GM12874 (cell line): ENCODE measurements at regions not wholly inside any gene's neighbourhood (a gene's known extent, or its start where the extent isn't known, plus 50 kb on each side); places are given as distances from the start of the nearest gene placed in this dataset.

ENCODE experiments used
- TF ChIP-seq, protein P1 (sequence below): IDR thresholded peaks from 2 replicates; pipeline ENCODE4 v1.5.1; 2011; ENCODE audit warnings: low read depth, mild to moderate bottlenecking, control low read depth, low read length, moderate library complexity; ENCODE audit not compliant: insufficient read depth

DNA sequence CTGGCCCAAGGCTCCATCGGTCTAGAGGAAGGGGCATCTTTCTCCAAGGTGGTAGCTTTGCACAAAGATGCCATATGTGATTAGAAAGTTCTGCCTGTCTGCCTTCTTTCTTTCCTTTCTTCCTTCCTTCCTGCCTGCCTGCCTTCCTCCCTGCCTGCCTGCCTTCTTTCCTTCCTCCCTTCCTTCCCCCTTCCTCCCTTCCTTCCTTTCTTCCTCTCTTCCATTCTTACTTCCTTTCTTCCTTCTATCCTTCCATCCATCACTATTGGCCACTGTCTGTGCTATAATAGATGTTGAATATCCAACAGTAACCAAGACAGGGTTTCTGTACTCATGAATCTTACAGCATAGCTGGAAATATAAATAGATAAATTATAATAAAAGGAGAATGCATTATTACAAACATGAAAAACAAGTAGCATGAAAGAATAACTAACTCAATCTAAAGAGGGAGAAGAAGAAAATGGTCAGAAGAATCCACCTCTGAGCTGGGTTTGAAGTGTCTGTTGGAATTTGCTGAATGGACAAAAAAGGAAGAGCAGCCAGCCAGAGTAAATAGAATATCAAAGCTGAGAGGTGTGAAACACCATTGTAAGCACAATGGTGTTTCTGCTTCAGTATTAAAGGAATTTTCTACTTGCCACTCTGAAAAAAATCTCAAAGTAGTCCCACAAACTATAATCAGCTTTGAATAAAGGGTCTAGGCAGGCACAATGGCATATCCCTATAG, 250.6 kb upstream of the NR5A2 start:
- TF ChIP-seq, protein P1, sequence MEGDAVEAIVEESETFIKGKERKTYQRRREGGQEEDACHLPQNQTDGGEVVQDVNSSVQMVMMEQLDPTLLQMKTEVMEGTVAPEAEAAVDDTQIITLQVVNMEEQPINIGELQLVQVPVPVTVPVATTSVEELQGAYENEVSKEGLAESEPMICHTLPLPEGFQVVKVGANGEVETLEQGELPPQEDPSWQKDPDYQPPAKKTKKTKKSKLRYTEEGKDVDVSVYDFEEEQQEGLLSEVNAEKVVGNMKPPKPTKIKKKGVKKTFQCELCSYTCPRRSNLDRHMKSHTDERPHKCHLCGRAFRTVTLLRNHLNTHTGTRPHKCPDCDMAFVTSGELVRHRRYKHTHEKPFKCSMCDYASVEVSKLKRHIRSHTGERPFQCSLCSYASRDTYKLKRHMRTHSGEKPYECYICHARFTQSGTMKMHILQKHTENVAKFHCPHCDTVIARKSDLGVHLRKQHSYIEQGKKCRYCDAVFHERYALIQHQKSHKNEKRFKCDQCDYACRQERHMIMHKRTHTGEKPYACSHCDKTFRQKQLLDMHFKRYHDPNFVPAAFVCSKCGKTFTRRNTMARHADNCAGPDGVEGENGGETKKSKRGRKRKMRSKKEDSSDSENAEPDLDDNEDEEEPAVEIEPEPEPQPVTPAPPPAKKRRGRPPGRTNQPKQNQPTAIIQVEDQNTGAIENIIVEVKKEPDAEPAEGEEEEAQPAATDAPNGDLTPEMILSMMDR = no peak

DNA sequence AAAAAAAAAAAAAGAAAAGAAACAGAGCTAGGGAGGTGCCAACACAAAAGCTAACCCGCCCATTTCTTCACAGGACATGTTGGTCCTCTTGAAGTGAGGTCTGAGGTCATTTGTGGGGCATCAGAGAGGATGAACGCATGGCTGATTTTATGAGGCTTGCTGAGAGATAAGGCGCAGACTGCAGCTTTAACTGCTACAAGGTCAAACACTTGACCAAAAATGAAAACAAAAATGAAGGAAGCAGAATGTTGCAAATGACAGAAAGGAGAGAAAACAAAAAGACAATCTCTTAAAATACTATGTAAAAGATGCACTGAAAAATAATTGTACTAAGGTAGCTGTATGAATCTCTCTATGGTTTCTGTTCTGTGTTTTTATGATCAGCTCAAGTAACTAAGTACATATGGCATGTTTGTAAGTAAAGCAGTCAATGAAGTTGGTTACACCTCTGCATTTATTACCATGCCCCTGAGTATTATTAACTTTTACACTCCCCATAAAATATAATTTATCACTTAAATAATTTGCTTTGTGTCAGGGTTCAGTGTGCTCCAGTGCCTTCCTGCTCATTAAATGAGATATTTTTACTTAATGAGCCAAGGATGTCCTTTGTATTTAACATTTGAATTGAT, 249.1 kb upstream of the NR5A2 start:
- TF ChIP-seq, protein P1 = no peak

DNA sequence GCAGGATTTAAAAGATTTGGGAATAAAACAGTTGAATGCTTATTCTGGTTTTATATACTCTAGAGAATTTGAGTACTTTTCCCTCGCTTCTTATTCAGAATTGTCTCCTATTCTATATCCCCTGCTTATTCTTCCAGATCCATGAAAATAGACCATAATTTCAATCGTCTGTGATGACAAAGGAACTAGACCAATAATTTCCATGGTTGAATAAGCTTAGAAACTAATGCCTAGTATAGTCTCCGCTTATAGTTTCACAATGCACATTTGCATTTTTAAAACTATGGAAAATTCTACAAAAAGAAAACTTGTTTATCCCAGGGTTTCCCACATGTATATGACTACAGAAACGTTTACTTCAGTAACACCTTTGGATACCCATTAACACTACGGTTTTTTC, 247.4 kb upstream of the NR5A2 start:
- TF ChIP-seq, protein P1 = no peak

DNA sequence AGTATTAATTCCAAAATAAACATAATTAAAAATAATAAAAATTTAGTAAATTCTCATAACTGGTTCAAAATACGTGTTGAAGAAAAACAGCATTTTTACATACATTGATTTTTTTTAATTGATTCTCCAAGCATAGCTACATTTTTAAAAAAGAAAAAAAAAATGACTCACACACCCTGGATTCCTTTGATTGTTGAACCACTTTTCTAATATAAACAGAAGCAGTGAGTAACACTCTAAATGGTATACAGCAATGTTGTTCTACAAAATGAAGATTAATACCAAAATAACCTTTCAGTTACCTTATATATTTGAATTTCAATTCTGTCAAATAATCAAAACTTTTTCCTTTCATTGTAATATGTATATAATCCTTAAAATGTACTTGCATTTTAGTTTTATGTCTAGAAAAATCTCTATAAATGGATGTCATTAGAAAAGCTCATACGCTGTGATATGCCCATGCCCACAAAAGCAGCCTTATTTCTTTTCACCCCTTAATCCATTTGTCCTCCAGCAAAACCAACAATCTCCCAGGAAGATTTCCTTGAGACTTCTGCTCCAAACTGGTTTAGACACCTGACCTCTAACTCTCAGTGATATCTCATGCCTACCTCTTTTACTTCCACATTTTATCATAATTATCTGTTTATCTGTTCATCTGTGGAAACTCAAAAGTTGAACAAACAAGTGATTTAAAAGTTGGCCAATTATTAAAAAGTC, 246.4 kb upstream of the NR5A2 start:
- TF ChIP-seq, protein P1 = no peak

- TF ChIP-seq, protein P1 = no peak
Measured at GRCh38 chr1:199784138-199784895, 243.2 kb upstream of the NR5A2 start.

DNA sequence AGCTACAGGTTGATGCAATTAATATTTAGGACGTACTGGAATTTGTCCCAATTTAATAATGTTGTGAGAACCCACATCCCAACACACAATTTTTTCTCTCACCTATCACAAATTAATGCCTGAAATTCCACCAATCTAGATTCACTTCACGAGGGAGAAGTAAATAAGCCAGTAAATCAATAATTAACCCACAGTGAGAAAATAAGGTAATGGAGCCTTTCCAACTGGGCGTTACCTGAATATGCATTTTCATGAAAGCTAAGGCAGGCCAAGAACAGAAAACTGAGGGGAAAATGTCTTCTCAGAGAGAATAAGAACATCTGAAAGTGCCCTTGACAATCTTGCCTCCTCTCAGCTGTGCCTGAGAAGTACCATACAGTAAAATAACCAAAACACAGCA, 240.8 kb upstream of the NR5A2 start:
- TF ChIP-seq, protein P1 = no peak

DNA sequence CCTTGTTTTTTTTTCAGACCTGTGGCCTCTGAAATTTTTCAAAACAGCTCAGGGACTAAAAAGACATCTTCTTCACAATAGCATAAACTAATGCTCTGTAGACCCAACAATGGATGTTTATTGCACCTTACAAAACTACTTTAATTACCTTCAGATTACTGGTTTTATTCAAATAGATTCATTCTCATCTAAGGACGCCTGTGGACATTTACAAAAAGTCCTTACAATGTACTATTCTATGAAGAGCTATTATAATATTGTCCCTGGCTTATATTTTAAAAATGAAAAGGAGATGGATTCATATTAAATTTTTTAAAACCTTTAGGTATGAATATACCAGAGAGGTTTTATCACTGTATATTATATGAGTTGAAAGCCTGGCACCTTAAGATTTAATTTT, 238.4 kb upstream of the NR5A2 start:
- TF ChIP-seq, protein P1 = no peak
